Hematopoietic multipotent progenitor cell treated with erythropoietin and hydrocortisone succinate and interleukin-3 and kit ligand, for 15 days (in vitro differentiated cells): ENCODE measurements at regions not wholly inside any gene's neighbourhood (a gene's known extent, or its start where the extent isn't known, plus 50 kb on each side); places are given as distances from the start of the nearest gene placed in this dataset.

Experiments
- DNase-seq: peaks from one replicate; pipeline ENCODE4 v3.0.0-alpha.2; 2015; ENCODE audit warnings: low spot score

GRCh38 chr6:62670490-62671223 is 384.6 kb upstream of the KHDRBS2 start:
- DNase-seq = no peak

- no peak for DNase-seq
Observed at GRCh38 chr6:62669831-62670230, 383.8 kb upstream of the KHDRBS2 start.

GRCh38 chr6:62652692-62653328 is 366.8 kb upstream of the KHDRBS2 start:
- no peak for DNase-seq

- no peak for DNase-seq
Observed at GRCh38 chr6:62645274-62645673, 359.2 kb upstream of the KHDRBS2 start.

GRCh38 chr6:62640749-62641148 is 354.7 kb upstream of the KHDRBS2 start:
- peak; percentile 5 for DNase-seq

- no peak for DNase-seq
Observed at GRCh38 chr6:62626661-62627060, 340.6 kb upstream of the KHDRBS2 start.

GRCh38 chr6:62623846-62624532 is 338.0 kb upstream of the KHDRBS2 start:
- DNase-seq = no peak

- DNase-seq = no peak
Observed at GRCh38 chr6:62615366-62616015, 329.5 kb upstream of the KHDRBS2 start.

GRCh38 chr6:62614442-62614841 is 328.4 kb upstream of the KHDRBS2 start:
- no peak for DNase-seq

- no peak for DNase-seq
Observed at GRCh38 chr6:62613928-62614327, 327.9 kb upstream of the KHDRBS2 start.

GRCh38 chr6:62612471-62612870 is 326.4 kb upstream of the KHDRBS2 start:
- no peak for DNase-seq

- no peak for DNase-seq
Observed at GRCh38 chr6:62570372-62570771, 284.3 kb upstream of the KHDRBS2 start.

- no peak for DNase-seq
Observed at GRCh38 chr6:62541502-62541901, 255.5 kb upstream of the KHDRBS2 start.

GRCh38 chr6:62530985-62531384 is 245.0 kb upstream of the KHDRBS2 start:
- DNase-seq = no peak

GRCh38 chr6:62528894-62529526 is 243.0 kb upstream of the KHDRBS2 start:
- no peak for DNase-seq

GRCh38 chr6:62523630-62524029 is 237.6 kb upstream of the KHDRBS2 start:
- DNase-seq = no peak

- DNase-seq = no peak
Observed at GRCh38 chr6:62519574-62519973, 233.5 kb upstream of the KHDRBS2 start.

- no peak for DNase-seq
Observed at GRCh38 chr6:62516291-62517141, 230.5 kb upstream of the KHDRBS2 start.

- no peak for DNase-seq
Observed at GRCh38 chr6:62492192-62492822, 206.3 kb upstream of the KHDRBS2 start.

GRCh38 chr6:62480544-62480943 is 194.5 kb upstream of the KHDRBS2 start:
- DNase-seq = no peak

GRCh38 chr6:62479697-62480220 is 193.7 kb upstream of the KHDRBS2 start:
- no peak for DNase-seq
